Upper lobe of left lung (tissue), 4 donors: ENCODE measurements at regions not wholly inside any gene's neighbourhood (a gene's known extent, or its start where the extent isn't known, plus 50 kb on each side); places are given as distances from the start of the nearest gene placed in this dataset.

ENCODE experiments used
- CTCF ChIP-seq, 6 experiments: fragments of 450-650 bp in 4 of 6; fragments of 200-600 bp in 2 of 6; sonication (generic) in 2 of 6; IDR thresholded peaks; one replicate each; pipeline ENCODE4 v1.5.1; 2016 to 2019; ENCODE audit warnings: antibody characterized with exemption in 6 of 6
- EP300 ChIP-seq, 4 donors: sonication (generic); formaldehyde crosslinking; IDR thresholded peaks; one replicate each; pipeline ENCODE4 v1.5.1; 2017; ENCODE audit warnings: antibody characterized with exemption in 4 of 4, control low read depth in 2 of 4
- POLR2A ChIP-seq, 4 donors: fragments of 450-650 bp; IDR thresholded peaks; one replicate each; pipeline ENCODE4 v1.5.1; 2016 to 2017; ENCODE audit warnings: antibody characterized with exemption in 4 of 4, mild to moderate bottlenecking in 2 of 4
- POLR2AphosphoS5 ChIP-seq, 2 donors: sonication (generic); formaldehyde crosslinking; IDR thresholded peaks; one replicate each; pipeline ENCODE4 v1.5.1; 2017; ENCODE audit warnings: antibody characterized with exemption in 2 of 2

- no peak for TF ChIP-seq CTCF (IDR thresholded peaks at IDR 0.05)
- TF ChIP-seq POLR2A (IDR thresholded peaks at IDR 0.05) = no peak
- no peak for TF ChIP-seq POLR2AphosphoS5 (IDR thresholded peaks at IDR 0.05)
- TF ChIP-seq EP300 (IDR thresholded peaks at IDR 0.05) = no peak
Observed at GRCh38 chr2:36174920-36175319, 180.7 kb upstream of the CRIM1 start.
